ENCODE measurements at regions not wholly inside any gene's neighbourhood (a gene's known extent, or its start where the extent isn't known, plus 50 kb on each side); places are given as distances from the start of the nearest gene placed in this dataset.

DNA sequence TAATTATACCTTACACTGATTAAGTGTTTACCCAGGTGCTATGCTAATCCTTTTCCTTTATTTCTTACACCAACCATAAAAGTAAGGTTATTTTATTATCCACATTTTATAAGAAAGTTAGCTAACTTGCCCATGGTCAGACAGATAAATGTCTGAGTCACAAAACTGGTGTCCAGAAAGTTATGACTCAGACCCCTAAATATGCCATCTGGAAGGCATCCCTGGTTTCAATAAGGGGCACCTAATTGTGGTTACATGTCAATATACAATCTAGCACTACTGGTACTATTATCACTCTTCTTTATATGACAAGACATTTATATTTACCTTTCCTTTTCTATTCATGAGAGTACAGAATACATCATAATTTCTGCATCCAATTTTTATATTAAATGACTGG, 496.5 kb upstream of the ADGRL2 start:
- H3K4me3 Mint-ChIP-seq, result no peak overlapping the region
- intact Hi-C loops (cut with DNase I, micrococcal nuclease), result no loop called here
- Histone ChIP-seq H3K4me3 (ENCODE audit: low read length) (no peak overlapping the region), H3K9me3 (ENCODE audit: control insufficient read depth in 1 of 2, insufficient read depth in 1 of 2, low read length in 2 of 2) (no peaks in the 10 kb centered on the region), H3K27ac (ENCODE audit: low read depth in 1 of 2, low read length in 2 of 2) (no peak overlapping the region), H3K27me3 (ENCODE audit: control insufficient read depth in 1 of 2, insufficient read depth in 2 of 2, low read length in 2 of 2) (no peaks in the 10 kb centered on the region), H3K4me1 (ENCODE audit: insufficient read depth, low read length) (no peaks in the 10 kb centered on the region), H3K36me3 (ENCODE audit: insufficient read depth, low read length) (no peaks in the 10 kb centered on the region)
- no peaks in the 10 kb centered on the region for H3K4me1 Mint-ChIP-seq (ENCODE audit: low read depth)
- ATAC-seq (ENCODE audit: poor library complexity) (no peak), DNase-seq (no peak)
- POLR2A ChIA-PET, result no interaction called here
- CTCF ChIA-PET, result no interaction called here
- H3K36me3 Mint-ChIP-seq (ENCODE audit: low read depth), result no peaks in the 10 kb centered on the region
- H3K27me3 Mint-ChIP-seq, result no peaks in the 10 kb centered on the region
- H3K9me3 Mint-ChIP-seq, result peaks cover 7% of the 10 kb centered on the region
- TF ChIP-seq, protein P1, sequence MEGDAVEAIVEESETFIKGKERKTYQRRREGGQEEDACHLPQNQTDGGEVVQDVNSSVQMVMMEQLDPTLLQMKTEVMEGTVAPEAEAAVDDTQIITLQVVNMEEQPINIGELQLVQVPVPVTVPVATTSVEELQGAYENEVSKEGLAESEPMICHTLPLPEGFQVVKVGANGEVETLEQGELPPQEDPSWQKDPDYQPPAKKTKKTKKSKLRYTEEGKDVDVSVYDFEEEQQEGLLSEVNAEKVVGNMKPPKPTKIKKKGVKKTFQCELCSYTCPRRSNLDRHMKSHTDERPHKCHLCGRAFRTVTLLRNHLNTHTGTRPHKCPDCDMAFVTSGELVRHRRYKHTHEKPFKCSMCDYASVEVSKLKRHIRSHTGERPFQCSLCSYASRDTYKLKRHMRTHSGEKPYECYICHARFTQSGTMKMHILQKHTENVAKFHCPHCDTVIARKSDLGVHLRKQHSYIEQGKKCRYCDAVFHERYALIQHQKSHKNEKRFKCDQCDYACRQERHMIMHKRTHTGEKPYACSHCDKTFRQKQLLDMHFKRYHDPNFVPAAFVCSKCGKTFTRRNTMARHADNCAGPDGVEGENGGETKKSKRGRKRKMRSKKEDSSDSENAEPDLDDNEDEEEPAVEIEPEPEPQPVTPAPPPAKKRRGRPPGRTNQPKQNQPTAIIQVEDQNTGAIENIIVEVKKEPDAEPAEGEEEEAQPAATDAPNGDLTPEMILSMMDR (IDR thresholded peaks at IDR 0.05), result no peak
- no peak overlapping the region for H3K27ac Mint-ChIP-seq

- intact Hi-C loops (cut with DNase I, micrococcal nuclease), result no loop called here
- ATAC-seq (ENCODE audit: poor library complexity) (no peak), DNase-seq (no peak)
- POLR2A ChIA-PET, result no interaction called here
- no peaks in the 10 kb centered on the region for H3K36me3 ChIP-seq (ENCODE audit: insufficient read depth, low read length)
- Mint-ChIP-seq H3K36me3 (ENCODE audit: low read depth) (no peaks in the 10 kb centered on the region), H3K27ac (no peak overlapping the region), H3K4me1 (ENCODE audit: low read depth) (no peaks in the 10 kb centered on the region), H3K27me3 (no peaks in the 10 kb centered on the region), H3K4me3 (no peak overlapping the region), H3K9me3 (peaks cover 7% of the 10 kb centered on the region)
- TF ChIP-seq, protein P1 (IDR thresholded peaks at IDR 0.05), result no peak
- no peak overlapping the region for H3K4me3 ChIP-seq (ENCODE audit: low read length)
- CTCF ChIA-PET, result no interaction called here
- H3K4me1 ChIP-seq (ENCODE audit: insufficient read depth, low read length), result no peaks in the 10 kb centered on the region
- H3K27me3 ChIP-seq (ENCODE audit: control insufficient read depth in 1 of 2, insufficient read depth in 2 of 2, low read length in 2 of 2), result no peaks in the 10 kb centered on the region
- no peak overlapping the region for H3K27ac ChIP-seq (ENCODE audit: low read depth in 1 of 2, low read length in 2 of 2)
- H3K9me3 ChIP-seq (ENCODE audit: control insufficient read depth in 1 of 2, insufficient read depth in 1 of 2, low read length in 2 of 2), result no peaks in the 10 kb centered on the region
These were observed 500.8 kb upstream of the ADGRL2 start for GRCh38 chr1:81299892-81300291.

- no peak overlapping the region for H3K27ac ChIP-seq (ENCODE audit: low read depth in 1 of 2, low read length in 2 of 2)
- no peaks in the 10 kb centered on the region for H3K36me3 ChIP-seq (ENCODE audit: insufficient read depth, low read length)
- Mint-ChIP-seq H3K4me3 (no peak overlapping the region), H3K4me1 (ENCODE audit: low read depth) (no peaks in the 10 kb centered on the region), H3K27ac (no peak overlapping the region), H3K36me3 (ENCODE audit: low read depth) (no peaks in the 10 kb centered on the region), H3K27me3 (no peaks in the 10 kb centered on the region), H3K9me3 (peaks cover 7% of the 10 kb centered on the region)
- intact Hi-C loops (cut with DNase I, micrococcal nuclease), result no loop called here
- TF ChIP-seq, protein P1 (IDR thresholded peaks at IDR 0.05), result no peak
- no peaks in the 10 kb centered on the region for H3K4me1 ChIP-seq (ENCODE audit: insufficient read depth, low read length)
- DNase-seq (no peak), ATAC-seq (ENCODE audit: poor library complexity) (no peak)
- no peaks in the 10 kb centered on the region for H3K27me3 ChIP-seq (ENCODE audit: control insufficient read depth in 1 of 2, insufficient read depth in 2 of 2, low read length in 2 of 2)
- ChIA-PET CTCF (no interaction called here), POLR2A (no interaction called here)
- no peaks in the 10 kb centered on the region for H3K9me3 ChIP-seq (ENCODE audit: control insufficient read depth in 1 of 2, insufficient read depth in 1 of 2, low read length in 2 of 2)
- H3K4me3 ChIP-seq (ENCODE audit: low read length), result no peak overlapping the region
These were observed 502.5 kb upstream of the ADGRL2 start for GRCh38 chr1:81298266-81298665.
